ENCODE measurements at regions not wholly inside any gene's neighbourhood (a gene's known extent, or its start where the extent isn't known, plus 50 kb on each side); places are given as distances from the start of the nearest gene placed in this dataset.

GRCh38 chr17:77363821-77364361, 223.1 kb downstream of the SEC14L1 start:
- Histone ChIP-seq H3K4me3 (no peak overlapping the region), H3K9me3 (no peaks in the 10 kb centered on the region), H3K36me3 (no peaks in the 10 kb centered on the region), H3K27me3 (no peaks in the 10 kb centered on the region), H3K4me1 (peaks cover 35 to 57% (median 49%) of the 10 kb centered on the region in 4 donors), H3K27ac (replicated peaks in 1 of 4) (peak overlapping the region in 3 of 4 donors; percentile 65 to 76 (median 72))
- intact Hi-C loops (cut with DNase I): no loop called here
- DNase-seq (ENCODE audit: extremely low spot score): no peak
- TF ChIP-seq POLR2A (IDR thresholded peaks at IDR 0.05; ENCODE audit: low read depth): no peak
- WGBS: 65% methylated on average over 17 of the region's 17 CpGs

- intact Hi-C loops (cut with DNase I): no loop called here
- H3K9me3 ChIP-seq: no peaks in the 10 kb centered on the region
- DNase-seq (ENCODE audit: extremely low spot score): no peak
- no peaks in the 10 kb centered on the region for H3K36me3 ChIP-seq
- H3K27me3 ChIP-seq: no peaks in the 10 kb centered on the region
- TF ChIP-seq EP300 (IDR thresholded peaks at IDR 0.05) (no peak), CTCF (IDR thresholded peaks at IDR 0.05) (no peak), POLR2A (IDR thresholded peaks at IDR 0.05; ENCODE audit: low read depth) (no peak), POLR2AphosphoS5 (IDR thresholded peaks at IDR 0.05) (no peak)
- peak overlapping the region in 3 of 4 donors; percentile 65 to 76 (median 72) for H3K27ac ChIP-seq (replicated peaks in 1 of 4)
- WGBS: 74% methylated on average over 7 of the region's 10 CpGs
- peaks cover 35 to 54% (median 49%) of the 10 kb centered on the region in 4 donors for H3K4me1 ChIP-seq
- H3K4me3 ChIP-seq: no peak overlapping the region
Measured at GRCh38 chr17:77364381-77364911, 223.7 kb downstream of the SEC14L1 start.

- 91% methylated on average over 8 of the region's 8 CpGs for WGBS
- no peak overlapping the region for H3K4me3 ChIP-seq
- intact Hi-C loops (cut with DNase I): loop anchor here (5.0 kb wide), 1 partner anchor 33 kb away; no protein-coding TSS in a partner anchor
- H3K27me3 ChIP-seq: no peaks in the 10 kb centered on the region
- peak overlapping the region; percentile 65 to 76 (median 72) for H3K27ac ChIP-seq (replicated peaks in 1 of 4)
- TF ChIP-seq POLR2AphosphoS5 (IDR thresholded peaks at IDR 0.05) (no peak), EP300 (IDR thresholded peaks at IDR 0.05) (no peak), POLR2A (IDR thresholded peaks at IDR 0.05; ENCODE audit: low read depth) (no peak), CTCF (IDR thresholded peaks at IDR 0.05) (no peak)
- H3K36me3 ChIP-seq: no peaks in the 10 kb centered on the region
- DNase-seq (ENCODE audit: extremely low spot score): no peak
- peaks cover 36 to 58% (median 55%) of the 10 kb centered on the region in 4 donors for H3K4me1 ChIP-seq
- no peaks in the 10 kb centered on the region for H3K9me3 ChIP-seq
Measured at GRCh38 chr17:77364941-77365583, 224.3 kb downstream of the SEC14L1 start.

GRCh38 chr17:77365584-77366186, 224.9 kb downstream of the SEC14L1 start:
- no peak for DNase-seq (ENCODE audit: extremely low spot score)
- Histone ChIP-seq H3K9me3 (no peaks in the 10 kb centered on the region), H3K36me3 (no peaks in the 10 kb centered on the region), H3K4me3 (no peak overlapping the region), H3K27ac (replicated peaks in 1 of 4) (peak overlapping the region; percentile 65 to 76 (median 72)), H3K27me3 (no peaks in the 10 kb centered on the region), H3K4me1 (peaks cover 42 to 64% (median 61%) of the 10 kb centered on the region in 4 donors)
- TF ChIP-seq POLR2A (IDR thresholded peaks at IDR 0.05; ENCODE audit: low read depth) (no peak), POLR2AphosphoS5 (IDR thresholded peaks at IDR 0.05) (peak; percentile 56 to 59)
- WGBS: 53% methylated on average over 9 of the region's 11 CpGs
- intact Hi-C loops (cut with DNase I): loop anchor here (5.0 kb wide), 1 partner anchor 33 kb away; no protein-coding TSS in a partner anchor

GRCh38 chr17:77366206-77366557, 225.4 kb downstream of the SEC14L1 start:
- no peak for DNase-seq (ENCODE audit: extremely low spot score)
- TF ChIP-seq POLR2A (IDR thresholded peaks at IDR 0.05; ENCODE audit: low read depth): no peak
- TF ChIP-seq POLR2AphosphoS5 (IDR thresholded peaks at IDR 0.05): no peak
- TF ChIP-seq EP300 (IDR thresholded peaks at IDR 0.05): no peak
- no peak for TF ChIP-seq CTCF (IDR thresholded peaks at IDR 0.05)
- peaks cover 47 to 69% (median 66%) of the 10 kb centered on the region in 4 donors for H3K4me1 ChIP-seq
- 52% methylated on average over 5 of the region's 5 CpGs for WGBS
- H3K27me3 ChIP-seq: no peaks in the 10 kb centered on the region
- intact Hi-C loops (cut with DNase I): loop anchor here (5.0 kb wide), 1 partner anchor 34 kb away; no protein-coding TSS in a partner anchor
- peak overlapping the region; percentile 65 to 76 (median 72) for H3K27ac ChIP-seq (replicated peaks in 1 of 4)
- H3K9me3 ChIP-seq: no peaks in the 10 kb centered on the region
- H3K4me3 ChIP-seq: no peak overlapping the region
- H3K36me3 ChIP-seq: no peaks in the 10 kb centered on the region
